ENCODE measurements at regions not wholly inside any gene's neighbourhood (a gene's known extent, or its start where the extent isn't known, plus 50 kb on each side); places are given as distances from the start of the nearest gene placed in this dataset.

- 52 to 72% (median 55%) methylated on average over 3 of the region's 3 CpGs for WGBS, 5 donors
- Histone ChIP-seq H3K27me3 (replicated peaks in 1 of 7) (no peaks in the 10 kb centered on the region), H3K4me1 (no peaks in the 10 kb centered on the region), H3K36me3 (no peaks in the 10 kb centered on the region), H3K9me3 (peaks cover 0 to 3% (median 0%) of the 10 kb centered on the region in 8 donors), H3K4me3 (no peak overlapping the region), H3K27ac (no peak overlapping the region)
- DNase-seq: no peak
- intact Hi-C loops (cut with DNase I; ENCODE audit: low total_unique reads): no loop called here
- TF ChIP-seq POLR2AphosphoS5 (IDR thresholded peaks at IDR 0.05): no peak
- no peak for TF ChIP-seq CTCF (IDR thresholded peaks at IDR 0.05 in 8 of 11, conservative IDR thresholded peaks at IDR 0.05 in 3 of 11)
- TF ChIP-seq POLR2A (IDR thresholded peaks at IDR 0.05): no peak
These were observed 1093.8 kb upstream of the AGA start for GRCh38 chr4:178535939-178536579.

DNA sequence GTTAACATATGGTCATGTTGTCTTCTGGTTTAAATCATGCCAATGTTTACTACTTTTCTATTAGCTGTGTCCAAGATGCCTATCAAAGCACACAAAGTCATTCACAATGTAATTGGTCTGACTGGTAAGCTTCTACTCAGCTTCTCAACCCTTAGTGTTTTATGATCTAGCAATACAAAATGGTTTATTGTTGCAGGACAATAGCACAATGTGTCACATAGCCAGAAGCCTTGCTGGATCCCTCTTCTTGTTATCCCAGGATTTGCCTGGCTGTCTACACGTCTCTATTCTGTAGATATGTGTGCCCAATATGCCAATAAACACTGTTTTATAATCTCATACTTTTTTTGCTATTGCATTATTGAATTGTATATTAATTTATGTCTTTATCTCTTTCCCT is 1111.0 kb upstream of the AGA start:
- intact Hi-C loops (cut with DNase I; ENCODE audit: low total_unique reads): no loop called here
- DNase-seq: no peak
- WGBS, 5 donors: 0% methylated on average over 1 of the region's 1 CpG
- Histone ChIP-seq H3K4me3 (no peak overlapping the region), H3K27me3 (replicated peaks in 1 of 7) (no peaks in the 10 kb centered on the region), H3K4me1 (no peaks in the 10 kb centered on the region), H3K36me3 (no peaks in the 10 kb centered on the region), H3K9me3 (peaks cover 0 to 4% (median 0%) of the 10 kb centered on the region in 8 donors), H3K27ac (no peak overlapping the region)
- TF ChIP-seq POLR2A (IDR thresholded peaks at IDR 0.05) (no peak), POLR2AphosphoS5 (IDR thresholded peaks at IDR 0.05) (no peak), CTCF (IDR thresholded peaks at IDR 0.05 in 8 of 11, conservative IDR thresholded peaks at IDR 0.05 in 3 of 11) (no peak)

DNA sequence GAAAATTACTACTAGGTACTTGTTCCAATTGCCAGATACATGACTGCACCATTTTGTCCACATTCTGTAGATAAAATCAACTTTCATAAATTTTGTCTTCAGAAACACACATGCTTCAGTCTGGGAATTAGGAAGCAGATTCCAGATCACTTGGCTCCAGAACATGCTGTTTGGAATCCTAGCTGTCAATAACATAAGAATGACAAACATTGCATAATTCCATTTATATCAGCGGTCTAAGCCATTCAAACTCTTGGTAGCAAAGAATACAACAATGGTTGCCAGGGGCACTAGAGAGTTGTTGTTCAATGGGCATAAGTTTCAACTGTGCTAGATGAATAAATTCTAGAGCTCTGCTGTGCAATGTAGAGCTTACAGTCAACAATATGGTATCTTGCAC is 1112.1 kb upstream of the AGA start:
- DNase-seq: no peak
- Histone ChIP-seq H3K9me3 (peaks cover 0 to 4% (median 0%) of the 10 kb centered on the region in 8 donors), H3K4me1 (no peaks in the 10 kb centered on the region), H3K36me3 (no peaks in the 10 kb centered on the region), H3K27me3 (replicated peaks in 1 of 7) (no peaks in the 10 kb centered on the region), H3K27ac (no peak overlapping the region), H3K4me3 (no peak overlapping the region)
- intact Hi-C loops (cut with DNase I; ENCODE audit: low total_unique reads): no loop called here
- TF ChIP-seq POLR2A (IDR thresholded peaks at IDR 0.05) (no peak), POLR2AphosphoS5 (IDR thresholded peaks at IDR 0.05) (no peak), CTCF (IDR thresholded peaks at IDR 0.05 in 8 of 11, conservative IDR thresholded peaks at IDR 0.05 in 3 of 11) (no peak)
- 64 to 89% (median 76%) methylated on average over 1 of the region's 1 CpG for WGBS, 5 donors

DNA sequence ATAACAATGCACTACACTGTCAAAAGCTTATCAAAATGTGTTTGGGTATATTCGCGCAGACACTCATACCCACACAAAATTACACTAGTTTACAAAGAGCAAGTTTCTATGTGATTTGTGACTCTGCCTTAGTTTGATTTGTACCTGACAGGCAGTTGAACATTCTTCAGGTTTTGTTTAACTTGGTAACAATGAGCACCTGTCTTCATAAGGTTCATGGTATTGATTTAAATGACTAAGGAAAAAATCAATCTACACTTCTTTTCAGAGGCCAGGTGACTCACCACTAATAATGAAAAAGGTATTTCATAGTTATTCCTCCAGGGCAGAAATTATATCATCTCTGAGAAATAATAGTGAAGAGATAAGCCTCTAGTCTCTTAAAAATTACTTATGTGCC is 1114.6 kb upstream of the AGA start:
- WGBS, 5 donors: 47 to 73% (median 47%) methylated on average over 2 of the region's 2 CpGs
- H3K27me3 ChIP-seq (replicated peaks in 1 of 7): no peaks in the 10 kb centered on the region

More for the DNA sequence above, 1114.6 kb upstream of the AGA start:
- intact Hi-C loops (cut with DNase I; ENCODE audit: low total_unique reads): no loop called here
- Histone ChIP-seq H3K9me3 (peaks cover 0 to 4% (median 0%) of the 10 kb centered on the region in 8 donors), H3K4me3 (no peak overlapping the region), H3K4me1 (no peaks in the 10 kb centered on the region), H3K36me3 (no peaks in the 10 kb centered on the region), H3K27ac (no peak overlapping the region)
- TF ChIP-seq CTCF (IDR thresholded peaks at IDR 0.05 in 8 of 11, conservative IDR thresholded peaks at IDR 0.05 in 3 of 11) (no peak), POLR2A (IDR thresholded peaks at IDR 0.05) (no peak), POLR2AphosphoS5 (IDR thresholded peaks at IDR 0.05) (no peak)
- DNase-seq: no peak
